Peyer's patch (tissue), 4 donors: ENCODE measurements at regions not wholly inside any gene's neighbourhood (a gene's known extent, or its start where the extent isn't known, plus 50 kb on each side); places are given as distances from the start of the nearest gene placed in this dataset.
A peak's percentile ranks its signal among the peaks of the same experiment; 100 is the strongest.

Experiments used
- DNase-seq, 3 donors: peaks; one replicate each; pipeline ENCODE4 v3.0.0-alpha.2; 2017 to 2019
- H3K27ac ChIP-seq, 4 donors: fragments of 200-600 bp; sonication (generic); one replicate each; pipeline ENCODE4 v1.5.1; 2016 to 2019
- H3K27me3 ChIP-seq, 2 donors: fragments of 200-600 bp; sonication (generic); one replicate each; pipeline ENCODE4 v1.5.1; 2019
- H3K36me3 ChIP-seq, 3 donors: fragments of 200-600 bp; sonication (generic); one replicate each; pipeline ENCODE4 v1.5.1; 2016 to 2019
- H3K4me1 ChIP-seq, 4 donors: fragments of 200-600 bp; sonication (generic); one replicate each; pipeline ENCODE4 v1.5.1; 2016 to 2019
- H3K4me3 ChIP-seq, 4 donors: fragments of 200-600 bp; sonication (generic); 1 replicate in 3 of 4; 2 replicates in 1 of 4; pipeline ENCODE4 v1.5.1; 2016 to 2019; ENCODE audit warnings: mild to moderate bottlenecking in 1 of 4
- H3K9me3 ChIP-seq, 4 donors: fragments of 200-600 bp; sonication (generic); one replicate each; pipeline ENCODE4 v1.5.1; 2016 to 2019; ENCODE audit warnings: mild to moderate bottlenecking in 1 of 4
- CTCF ChIP-seq, 6 experiments: fragments of 450-650 bp in 4 of 6; fragments of 200-600 bp in 2 of 6; sonication (generic) in 1 of 6; IDR thresholded peaks; one replicate each; pipeline ENCODE4 v1.5.1; 2017 to 2019; ENCODE audit warnings: antibody characterized with exemption in 6 of 6, mild to moderate bottlenecking in 3 of 6, moderate library complexity in 1 of 6
- POLR2A ChIP-seq, 2 donors: fragments of 450-650 bp; IDR thresholded peaks; one replicate each; pipeline ENCODE4 v1.5.1; 2017; ENCODE audit warnings: antibody characterized with exemption in 2 of 2, mild to moderate bottlenecking in 2 of 2, moderate library complexity in 2 of 2

GRCh38 chr9:73023025-73023541 lies 70.2 kb upstream of the ALDH1A1 start:
- Histone ChIP-seq H3K27me3 (no peaks in the 10 kb centered on the region), H3K36me3 (no peaks in the 10 kb centered on the region), H3K27ac (no peak overlapping the region), H3K9me3 (no peaks in the 10 kb centered on the region), H3K4me1 (peaks cover 0 to 7% (median 0%) of the 10 kb centered on the region in 4 donors), H3K4me3 (no peak overlapping the region)
- peak in 2 of 3 donors; percentile 66 to 76 for DNase-seq
- TF ChIP-seq CTCF (IDR thresholded peaks at IDR 0.05): peak; percentile 17 to 94 (median 80)
- no peak for TF ChIP-seq POLR2A (IDR thresholded peaks at IDR 0.05)

- no peak overlapping the region for H3K4me3 ChIP-seq
- H3K4me1 ChIP-seq: peaks cover 0 to 7% (median 0%) of the 10 kb centered on the region in 4 donors
- TF ChIP-seq POLR2A (IDR thresholded peaks at IDR 0.05): no peak
- no peak for TF ChIP-seq CTCF (IDR thresholded peaks at IDR 0.05)
- DNase-seq: no peak
- no peaks in the 10 kb centered on the region for H3K36me3 ChIP-seq
- H3K9me3 ChIP-seq: no peaks in the 10 kb centered on the region
- H3K27ac ChIP-seq: no peak overlapping the region
- no peaks in the 10 kb centered on the region for H3K27me3 ChIP-seq
Measured at GRCh38 chr9:73022353-73022752, 69.5 kb upstream of the ALDH1A1 start.

- no peak for DNase-seq
- Histone ChIP-seq H3K9me3 (no peaks in the 10 kb centered on the region), H3K4me3 (no peak overlapping the region), H3K27ac (no peak overlapping the region), H3K4me1 (peaks cover 0 to 7% (median 0%) of the 10 kb centered on the region in 4 donors), H3K36me3 (no peaks in the 10 kb centered on the region), H3K27me3 (no peaks in the 10 kb centered on the region)
- TF ChIP-seq POLR2A (IDR thresholded peaks at IDR 0.05) (no peak), CTCF (IDR thresholded peaks at IDR 0.05) (no peak)
Measured at GRCh38 chr9:73020877-73021276, 68.0 kb upstream of the ALDH1A1 start.

- Histone ChIP-seq H3K27ac (no peak overlapping the region), H3K4me3 (no peak overlapping the region), H3K4me1 (no peaks in the 10 kb centered on the region), H3K36me3 (no peaks in the 10 kb centered on the region), H3K9me3 (no peaks in the 10 kb centered on the region), H3K27me3 (no peaks in the 10 kb centered on the region)
- DNase-seq: no peak
- no peak for TF ChIP-seq CTCF (IDR thresholded peaks at IDR 0.05)
- TF ChIP-seq POLR2A (IDR thresholded peaks at IDR 0.05): no peak
Measured at GRCh38 chr9:73014011-73014410, 61.2 kb upstream of the ALDH1A1 start.

GRCh38 chr9:73011956-73012355 lies 59.1 kb upstream of the ALDH1A1 start:
- no peak for DNase-seq
- H3K4me3 ChIP-seq: no peak overlapping the region
- no peaks in the 10 kb centered on the region for H3K27me3 ChIP-seq
- no peaks in the 10 kb centered on the region for H3K9me3 ChIP-seq
- no peak overlapping the region for H3K27ac ChIP-seq
- H3K36me3 ChIP-seq: no peaks in the 10 kb centered on the region
- no peak for TF ChIP-seq CTCF (IDR thresholded peaks at IDR 0.05)
- TF ChIP-seq POLR2A (IDR thresholded peaks at IDR 0.05): no peak
- no peaks in the 10 kb centered on the region for H3K4me1 ChIP-seq
